ENCODE measurements at regions not wholly inside any gene's neighbourhood (a gene's known extent, or its start where the extent isn't known, plus 50 kb on each side); places are given as distances from the start of the nearest gene placed in this dataset.

GRCh38 chr17:77372444-77373298 lies 231.9 kb downstream of the SEC14L1 start (continued):
- TF ChIP-seq HINFP (CRISPR knock-in tag; IDR thresholded peaks at IDR 0.05; ENCODE audit: low read depth) = no peak
- no peak for TF ChIP-seq CEBPZ (IDR thresholded peaks at IDR 0.05; ENCODE audit: low read length)
- peak; percentile 62 for TF ChIP-seq ASH2L (IDR thresholded peaks at IDR 0.05; ENCODE audit: insufficient read length, low read depth, low read length)
- TF ChIP-seq SIN3B (IDR thresholded peaks at IDR 0.05; ENCODE audit: low read length) = no peak
- peak; percentile 66; the same call in 1 of the 2 replicates for TF ChIP-seq ZNF446 (CRISPR knock-in tag; IDR thresholded peaks at IDR 0.05)
- TF ChIP-seq ZNF225 (CRISPR knock-in tag; IDR thresholded peaks at IDR 0.05) = peak; percentile 70; the same call in 1 of the 2 replicates
- no peak; the same call in 1 of the 2 replicates for TF ChIP-seq ZBTB20 (CRISPR knock-in tag; IDR thresholded peaks at IDR 0.05; ENCODE audit: borderline replicate concordance, low read depth)
- 0 out of 2 replicates have a peak, but pooled peaks have one; percentile 56 for TF ChIP-seq CSRNP2 (CRISPR knock-in tag; conservative IDR thresholded peaks at IDR 0.05; ENCODE audit: low read depth)
- no peak for TF ChIP-seq CENPBD1 (CRISPR knock-in tag; IDR thresholded peaks at IDR 0.05; ENCODE audit: borderline replicate concordance, low read depth)
- no peak; the same call in 1 of the 2 replicates for TF ChIP-seq ZNF562 (CRISPR knock-in tag; IDR thresholded peaks at IDR 0.05; ENCODE audit: borderline replicate concordance)
- peak; percentile 49; the same call in 1 of the 2 replicates for TF ChIP-seq RCOR2 (CRISPR knock-in tag; IDR thresholded peaks at IDR 0.05)
- TF ChIP-seq TBP (CRISPR knock-in tag; IDR thresholded peaks at IDR 0.05) = no peak
- peak; percentile 98 for TF ChIP-seq ZNF281 (CRISPR knock-in tag; IDR thresholded peaks at IDR 0.05; ENCODE audit: borderline replicate concordance)
- TF ChIP-seq E2F5 (CRISPR knock-in tag; conservative IDR thresholded peaks at IDR 0.05) = peak; percentile 38; the same call in 1 of the 2 replicates

All from HepG2 (cell line).